GM21360 (cell line): ENCODE measurements at regions not wholly inside any gene's neighbourhood (a gene's known extent, or its start where the extent isn't known, plus 50 kb on each side); places are given as distances from the start of the nearest gene placed in this dataset.

Source experiments
- ATAC-seq: cut with Tn5 transposase; IDR thresholded peaks from one replicate; pipeline ENCODE4 v1.9.1; 2021; ENCODE audit warnings: mild to moderate bottlenecking, moderate library complexity; ENCODE audit not compliant: unreplicated experiment

GRCh38 chr3:43783987-43784639 is 93.4 kb downstream of the ABHD5 start:
- ATAC-seq: no peak

- ATAC-seq: no peak
These were observed 93.9 kb downstream of the ABHD5 start for GRCh38 chr3:43784640-43785011.

- ATAC-seq: no peak
These were observed 94.8 kb downstream of the ABHD5 start for GRCh38 chr3:43785551-43785950.

- ATAC-seq: no peak
These were observed 95.4 kb downstream of the ABHD5 start for GRCh38 chr3:43786102-43786501.

- ATAC-seq: no peak
These were observed 96.0 kb downstream of the ABHD5 start for GRCh38 chr3:43786526-43787305.

GRCh38 chr3:43787330-43787729 is 96.6 kb downstream of the ABHD5 start:
- no peak for ATAC-seq

- ATAC-seq: no peak
These were observed 98.3 kb downstream of the ABHD5 start for GRCh38 chr3:43789028-43789427.

- ATAC-seq: no peak
These were observed 99.3 kb downstream of the ABHD5 start for GRCh38 chr3:43790060-43790459.

- no peak for ATAC-seq
These were observed 99.7 kb downstream of the ABHD5 start for GRCh38 chr3:43790476-43790875.

GRCh38 chr3:43791246-43791645 is 100.5 kb downstream of the ABHD5 start:
- ATAC-seq: no peak

- ATAC-seq: no peak
These were observed 102.2 kb downstream of the ABHD5 start for GRCh38 chr3:43792904-43793303.

- no peak for ATAC-seq
These were observed 103.1 kb downstream of the ABHD5 start for GRCh38 chr3:43793648-43794372.

- no peak for ATAC-seq
These were observed 104.0 kb downstream of the ABHD5 start for GRCh38 chr3:43794776-43795175.

GRCh38 chr3:43795491-43795890 is 104.8 kb downstream of the ABHD5 start:
- ATAC-seq: no peak

- ATAC-seq: no peak
These were observed 105.4 kb downstream of the ABHD5 start for GRCh38 chr3:43796041-43796596.

- ATAC-seq: no peak
These were observed 107.1 kb downstream of the ABHD5 start for GRCh38 chr3:43797794-43798193.

- ATAC-seq: no peak
These were observed 120.1 kb downstream of the ABHD5 start for GRCh38 chr3:43810797-43811196.

GRCh38 chr3:43814461-43814860 is 123.7 kb downstream of the ABHD5 start:
- no peak for ATAC-seq

GRCh38 chr3:43816372-43816771 is 125.6 kb downstream of the ABHD5 start:
- ATAC-seq: no peak

GRCh38 chr3:43817064-43817463 is 126.3 kb downstream of the ABHD5 start:
- ATAC-seq: no peak

- ATAC-seq: no peak
These were observed 127.1 kb downstream of the ABHD5 start for GRCh38 chr3:43817825-43818224.

GRCh38 chr3:43818229-43818628 is 127.5 kb downstream of the ABHD5 start:
- no peak for ATAC-seq
